ENCODE measurements at regions not wholly inside any gene's neighbourhood (a gene's known extent, or its start where the extent isn't known, plus 50 kb on each side); places are given as distances from the start of the nearest gene placed in this dataset.

DNA sequence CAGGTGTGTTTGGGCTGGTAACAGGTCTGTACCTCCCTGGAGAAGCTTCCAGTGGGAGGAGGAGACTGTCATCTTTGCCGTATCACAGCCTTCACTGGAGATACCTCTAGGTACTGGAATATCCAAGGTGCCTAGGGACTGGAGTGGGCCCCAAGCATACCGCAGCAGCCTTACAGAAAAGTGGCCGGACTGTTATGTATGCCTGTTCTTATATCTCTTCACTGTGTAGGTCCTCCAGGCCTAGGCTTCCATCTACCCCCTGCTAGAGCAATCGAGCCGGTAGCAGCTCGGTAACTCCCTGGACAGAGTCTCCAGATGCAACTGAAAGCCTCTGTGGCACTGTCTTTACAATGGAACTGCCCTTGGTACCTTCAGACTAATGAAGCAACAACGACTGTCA lies 277.4 kb upstream of the GRIA3 start:
- Mint-ChIP-seq H3K27ac (no peak overlapping the region), H3K9me3 (ENCODE audit: low read depth) (peaks cover 64% of the 10 kb centered on the region), H3K27me3 (no peaks in the 10 kb centered on the region), H3K4me1 (ENCODE audit: low read depth) (no peaks in the 10 kb centered on the region), H3K36me3 (ENCODE audit: insufficient read depth) (no peaks in the 10 kb centered on the region), H3K4me3 (ENCODE audit: low read depth) (no peak overlapping the region)
- TF ChIP-seq, protein P1, sequence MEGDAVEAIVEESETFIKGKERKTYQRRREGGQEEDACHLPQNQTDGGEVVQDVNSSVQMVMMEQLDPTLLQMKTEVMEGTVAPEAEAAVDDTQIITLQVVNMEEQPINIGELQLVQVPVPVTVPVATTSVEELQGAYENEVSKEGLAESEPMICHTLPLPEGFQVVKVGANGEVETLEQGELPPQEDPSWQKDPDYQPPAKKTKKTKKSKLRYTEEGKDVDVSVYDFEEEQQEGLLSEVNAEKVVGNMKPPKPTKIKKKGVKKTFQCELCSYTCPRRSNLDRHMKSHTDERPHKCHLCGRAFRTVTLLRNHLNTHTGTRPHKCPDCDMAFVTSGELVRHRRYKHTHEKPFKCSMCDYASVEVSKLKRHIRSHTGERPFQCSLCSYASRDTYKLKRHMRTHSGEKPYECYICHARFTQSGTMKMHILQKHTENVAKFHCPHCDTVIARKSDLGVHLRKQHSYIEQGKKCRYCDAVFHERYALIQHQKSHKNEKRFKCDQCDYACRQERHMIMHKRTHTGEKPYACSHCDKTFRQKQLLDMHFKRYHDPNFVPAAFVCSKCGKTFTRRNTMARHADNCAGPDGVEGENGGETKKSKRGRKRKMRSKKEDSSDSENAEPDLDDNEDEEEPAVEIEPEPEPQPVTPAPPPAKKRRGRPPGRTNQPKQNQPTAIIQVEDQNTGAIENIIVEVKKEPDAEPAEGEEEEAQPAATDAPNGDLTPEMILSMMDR (IDR thresholded peaks at IDR 0.05; ENCODE audit: unreplicated experiment), result no peak
- no peak for DNase-seq (ENCODE audit: low spot score, unreplicated experiment)

DNA sequence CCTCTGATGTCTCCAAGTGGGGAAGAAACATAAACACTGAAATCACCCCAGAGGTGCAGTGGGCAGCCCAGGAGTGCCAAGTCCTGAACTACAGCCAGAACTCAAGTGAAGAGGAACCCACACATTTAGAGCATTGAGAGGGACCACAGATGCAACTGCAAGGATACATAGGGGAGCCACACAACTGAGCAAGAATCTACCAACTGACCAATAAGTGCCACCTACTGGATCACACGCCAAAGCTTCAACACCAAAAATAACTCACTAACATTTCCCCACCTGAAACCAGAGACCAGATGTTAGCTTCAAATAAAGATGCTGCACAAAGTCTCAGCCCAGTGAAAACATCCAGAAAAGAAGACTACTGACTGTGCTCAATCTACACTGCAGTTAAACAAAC lies 276.7 kb upstream of the GRIA3 start:
- Mint-ChIP-seq H3K9me3 (ENCODE audit: low read depth) (peaks cover 64% of the 10 kb centered on the region), H3K27ac (no peak overlapping the region), H3K36me3 (ENCODE audit: insufficient read depth) (no peaks in the 10 kb centered on the region), H3K4me1 (ENCODE audit: low read depth) (no peaks in the 10 kb centered on the region), H3K27me3 (no peaks in the 10 kb centered on the region), H3K4me3 (ENCODE audit: low read depth) (no peak overlapping the region)
- no peak for DNase-seq (ENCODE audit: low spot score, unreplicated experiment)
- TF ChIP-seq, protein P1 (IDR thresholded peaks at IDR 0.05; ENCODE audit: unreplicated experiment), result no peak

DNA sequence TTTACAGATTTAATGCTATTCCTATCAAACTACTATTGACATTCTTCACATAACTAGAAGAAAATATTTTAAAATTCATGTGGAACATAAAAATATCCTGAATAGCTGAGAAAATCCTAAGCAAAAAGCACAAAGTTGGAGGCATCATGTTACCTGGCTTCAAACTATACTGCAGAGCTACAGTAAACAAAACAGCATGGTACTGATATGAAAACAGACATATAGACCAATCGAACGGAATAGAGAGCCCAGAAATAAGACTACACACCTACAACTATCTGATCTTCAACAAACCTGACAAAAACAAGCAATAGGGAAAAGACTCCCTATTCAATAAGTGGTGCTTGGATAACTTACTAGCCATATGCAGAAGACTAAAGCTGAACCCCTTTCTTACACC lies 273.4 kb upstream of the GRIA3 start:
- Mint-ChIP-seq H3K27me3 (no peaks in the 10 kb centered on the region), H3K4me3 (ENCODE audit: low read depth) (no peak overlapping the region), H3K4me1 (ENCODE audit: low read depth) (no peaks in the 10 kb centered on the region), H3K27ac (no peak overlapping the region), H3K36me3 (ENCODE audit: insufficient read depth) (no peaks in the 10 kb centered on the region), H3K9me3 (ENCODE audit: low read depth) (peaks cover 67% of the 10 kb centered on the region)
- TF ChIP-seq, protein P1 (IDR thresholded peaks at IDR 0.05; ENCODE audit: unreplicated experiment), result no peak
- no peak for DNase-seq (ENCODE audit: low spot score, unreplicated experiment)

DNA sequence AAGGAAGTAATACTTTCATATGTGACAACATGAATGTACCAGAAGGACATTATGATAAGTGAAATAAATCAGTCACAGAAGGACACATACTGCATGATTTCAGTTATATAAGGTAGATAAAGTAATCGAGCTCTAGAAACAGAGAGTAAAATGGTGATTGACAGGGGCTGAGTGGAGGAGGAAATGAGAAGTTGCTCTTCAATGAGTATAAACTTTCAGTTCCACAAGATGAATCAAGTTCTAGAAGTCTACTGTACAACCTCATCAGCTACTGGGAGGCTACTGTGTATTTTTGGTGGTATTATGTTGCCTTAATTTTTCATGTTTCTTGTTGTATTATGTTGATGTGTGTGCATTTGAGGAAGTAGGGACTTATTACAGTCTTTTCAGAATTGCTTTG lies 270.9 kb upstream of the GRIA3 start:
- Mint-ChIP-seq H3K27ac (no peak overlapping the region), H3K27me3 (no peaks in the 10 kb centered on the region), H3K9me3 (ENCODE audit: low read depth) (peaks cover 65% of the 10 kb centered on the region), H3K36me3 (ENCODE audit: insufficient read depth) (no peaks in the 10 kb centered on the region), H3K4me1 (ENCODE audit: low read depth) (no peaks in the 10 kb centered on the region), H3K4me3 (ENCODE audit: low read depth) (no peak overlapping the region)
- no peak for DNase-seq (ENCODE audit: low spot score, unreplicated experiment)
- TF ChIP-seq, protein P1 (IDR thresholded peaks at IDR 0.05; ENCODE audit: unreplicated experiment), result no peak

DNA sequence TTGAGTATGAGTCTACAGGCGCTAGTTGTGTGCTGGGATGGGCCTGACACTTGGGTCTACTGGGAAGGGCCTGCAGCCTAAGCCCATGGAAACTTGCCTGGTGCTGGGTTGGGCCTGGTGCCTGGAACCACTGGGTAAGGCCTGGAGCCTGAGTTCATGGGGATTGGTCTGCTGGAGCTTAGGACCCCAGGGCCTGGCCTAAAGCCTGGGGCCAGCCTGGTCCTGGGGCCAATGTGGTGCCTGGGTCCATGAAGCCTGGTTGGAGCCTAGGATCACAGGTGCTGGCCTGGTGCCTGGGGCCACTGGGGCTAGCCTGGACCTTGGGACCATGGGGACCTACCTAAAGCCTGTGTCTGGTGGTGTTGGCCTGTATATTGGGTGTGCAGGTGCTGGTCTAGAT lies 270.3 kb upstream of the GRIA3 start:
- H3K4me1 Mint-ChIP-seq (ENCODE audit: low read depth), result no peaks in the 10 kb centered on the region
- no peak overlapping the region for H3K4me3 Mint-ChIP-seq (ENCODE audit: low read depth)
- no peak for DNase-seq (ENCODE audit: low spot score, unreplicated experiment)
- H3K36me3 Mint-ChIP-seq (ENCODE audit: insufficient read depth), result no peaks in the 10 kb centered on the region
- TF ChIP-seq, protein P1 (IDR thresholded peaks at IDR 0.05; ENCODE audit: unreplicated experiment), result no peak
- H3K9me3 Mint-ChIP-seq (ENCODE audit: low read depth), result peaks cover 62% of the 10 kb centered on the region
- no peaks in the 10 kb centered on the region for H3K27me3 Mint-ChIP-seq
- no peak overlapping the region for H3K27ac Mint-ChIP-seq

All from progenitor cell of endocrine pancreas (in vitro differentiated cells).